ENCODE measurements at regions not wholly inside any gene's neighbourhood (a gene's known extent, or its start where the extent isn't known, plus 50 kb on each side); places are given as distances from the start of the nearest gene placed in this dataset.

GRCh38 chr11:98600103-98600502 lies 420.6 kb upstream of the CNTN5 start:
- no peaks in the 10 kb centered on the region for H3K4me1 ChIP-seq (ENCODE audit: low read length)
- H4K20me1 ChIP-seq (ENCODE audit: insufficient read depth, low read depth, low read length), result no peaks in the 10 kb centered on the region
- H3K27ac ChIP-seq (ENCODE audit: low read length), result no peak overlapping the region
- H3K79me2 ChIP-seq (ENCODE audit: low read length), result no peaks in the 10 kb centered on the region
- no peaks in the 10 kb centered on the region for H3K36me3 ChIP-seq (ENCODE audit: insufficient read depth, low read length)
- no peaks in the 10 kb centered on the region for H3K27me3 ChIP-seq (ENCODE audit: low read length)
- H2AFZ ChIP-seq (ENCODE audit: low read length), result no peak overlapping the region
- H3K9me3 ChIP-seq (ENCODE audit: low read length), result peaks cover 69% of the 10 kb centered on the region
- H3K4me2 ChIP-seq (ENCODE audit: low read depth, low read length, poor library complexity, severe bottlenecking), result no peak overlapping the region
- no peak overlapping the region for H3K4me3 ChIP-seq (ENCODE audit: low read length)
- no peaks in the 10 kb centered on the region for H3K9me2 ChIP-seq (replicated peaks; ENCODE audit: insufficient read depth, low read length)
- H3K9ac ChIP-seq (ENCODE audit: low read length), result no peak overlapping the region
- DNase-seq, result no peak

GRCh38 chr11:98600786-98601773 lies 419.7 kb upstream of the CNTN5 start:
- Histone ChIP-seq H3K9ac (ENCODE audit: low read length) (no peak overlapping the region), H3K36me3 (ENCODE audit: insufficient read depth, low read length) (no peaks in the 10 kb centered on the region), H3K27me3 (ENCODE audit: low read length) (no peaks in the 10 kb centered on the region), H3K27ac (ENCODE audit: low read length) (no peak overlapping the region), H3K9me3 (ENCODE audit: low read length) (peaks cover 68% of the 10 kb centered on the region), H3K4me3 (ENCODE audit: low read length) (no peak overlapping the region), H4K20me1 (ENCODE audit: insufficient read depth, low read depth, low read length) (no peaks in the 10 kb centered on the region), H3K79me2 (ENCODE audit: low read length) (no peaks in the 10 kb centered on the region), H3K4me2 (ENCODE audit: low read depth, low read length, poor library complexity, severe bottlenecking) (no peak overlapping the region), H3K4me1 (ENCODE audit: low read length) (no peaks in the 10 kb centered on the region), H2AFZ (ENCODE audit: low read length) (no peak overlapping the region), H3K9me2 (replicated peaks; ENCODE audit: insufficient read depth, low read length) (no peaks in the 10 kb centered on the region)
- no peak for DNase-seq

GRCh38 chr11:98616098-98616655 lies 404.6 kb upstream of the CNTN5 start:
- Histone ChIP-seq H3K79me2 (ENCODE audit: low read length) (no peaks in the 10 kb centered on the region), H3K9ac (ENCODE audit: low read length) (no peak overlapping the region), H2AFZ (ENCODE audit: low read length) (no peak overlapping the region)

GRCh38 chr11:98621767-98622166 lies 399.0 kb upstream of the CNTN5 start:
- Histone ChIP-seq H3K4me3 (ENCODE audit: low read length) (no peak overlapping the region), H3K9me3 (ENCODE audit: low read length) (peaks cover 83% of the 10 kb centered on the region), H3K36me3 (ENCODE audit: insufficient read depth, low read length) (no peaks in the 10 kb centered on the region), H3K9ac (ENCODE audit: low read length) (no peak overlapping the region), H3K79me2 (ENCODE audit: low read length) (no peaks in the 10 kb centered on the region), H2AFZ (ENCODE audit: low read length) (no peak overlapping the region), H3K9me2 (replicated peaks; ENCODE audit: insufficient read depth, low read length) (no peaks in the 10 kb centered on the region), H3K4me1 (ENCODE audit: low read length) (no peaks in the 10 kb centered on the region), H3K27me3 (ENCODE audit: low read length) (no peaks in the 10 kb centered on the region), H3K27ac (ENCODE audit: low read length) (no peak overlapping the region), H4K20me1 (ENCODE audit: insufficient read depth, low read depth, low read length) (no peaks in the 10 kb centered on the region), H3K4me2 (ENCODE audit: low read depth, low read length, poor library complexity, severe bottlenecking) (no peak overlapping the region)
- DNase-seq, result no peak

More at GRCh38 chr11:98616098-98616655, 404.6 kb upstream of the CNTN5 start:
- Histone ChIP-seq H3K27me3 (ENCODE audit: low read length) (no peaks in the 10 kb centered on the region), H3K4me1 (ENCODE audit: low read length) (no peaks in the 10 kb centered on the region), H3K4me3 (ENCODE audit: low read length) (no peak overlapping the region), H3K9me2 (replicated peaks; ENCODE audit: insufficient read depth, low read length) (no peaks in the 10 kb centered on the region), H3K4me2 (ENCODE audit: low read depth, low read length, poor library complexity, severe bottlenecking) (no peak overlapping the region), H4K20me1 (ENCODE audit: insufficient read depth, low read depth, low read length) (no peaks in the 10 kb centered on the region), H3K9me3 (ENCODE audit: low read length) (peaks cover 79% of the 10 kb centered on the region), H3K36me3 (ENCODE audit: insufficient read depth, low read length) (no peaks in the 10 kb centered on the region), H3K27ac (ENCODE audit: low read length) (no peak overlapping the region)
- no peak for DNase-seq

GRCh38 chr11:98625526-98625925 lies 395.2 kb upstream of the CNTN5 start:
- Histone ChIP-seq H2AFZ (ENCODE audit: low read length) (no peak overlapping the region), H3K36me3 (ENCODE audit: insufficient read depth, low read length) (no peaks in the 10 kb centered on the region), H3K27me3 (ENCODE audit: low read length) (no peaks in the 10 kb centered on the region), H3K4me1 (ENCODE audit: low read length) (no peaks in the 10 kb centered on the region), H3K9ac (ENCODE audit: low read length) (no peak overlapping the region), H3K79me2 (ENCODE audit: low read length) (no peaks in the 10 kb centered on the region), H3K9me3 (ENCODE audit: low read length) (peaks cover 77% of the 10 kb centered on the region), H3K9me2 (replicated peaks; ENCODE audit: insufficient read depth, low read length) (no peaks in the 10 kb centered on the region), H3K27ac (ENCODE audit: low read length) (no peak overlapping the region), H4K20me1 (ENCODE audit: insufficient read depth, low read depth, low read length) (no peaks in the 10 kb centered on the region), H3K4me2 (ENCODE audit: low read depth, low read length, poor library complexity, severe bottlenecking) (no peak overlapping the region), H3K4me3 (ENCODE audit: low read length) (no peak overlapping the region)
- no peak for DNase-seq

GRCh38 chr11:98630736-98631135 lies 390.0 kb upstream of the CNTN5 start:
- H3K27ac ChIP-seq (ENCODE audit: low read length), result no peak overlapping the region
- H3K27me3 ChIP-seq (ENCODE audit: low read length), result no peaks in the 10 kb centered on the region
- no peaks in the 10 kb centered on the region for H3K4me1 ChIP-seq (ENCODE audit: low read length)
- H3K9me2 ChIP-seq (replicated peaks; ENCODE audit: insufficient read depth, low read length), result no peaks in the 10 kb centered on the region
- no peaks in the 10 kb centered on the region for H3K79me2 ChIP-seq (ENCODE audit: low read length)
- H3K9ac ChIP-seq (ENCODE audit: low read length), result no peak overlapping the region
- H3K4me2 ChIP-seq (ENCODE audit: low read depth, low read length, poor library complexity, severe bottlenecking), result no peak overlapping the region
- no peak overlapping the region for H2AFZ ChIP-seq (ENCODE audit: low read length)
- DNase-seq, result no peak
- no peaks in the 10 kb centered on the region for H4K20me1 ChIP-seq (ENCODE audit: insufficient read depth, low read depth, low read length)
- peaks cover 64% of the 10 kb centered on the region for H3K9me3 ChIP-seq (ENCODE audit: low read length)
- H3K36me3 ChIP-seq (ENCODE audit: insufficient read depth, low read length), result no peaks in the 10 kb centered on the region
- no peak overlapping the region for H3K4me3 ChIP-seq (ENCODE audit: low read length)

- no peaks in the 10 kb centered on the region for H3K79me2 ChIP-seq (ENCODE audit: low read length)
- no peaks in the 10 kb centered on the region for H3K4me1 ChIP-seq (ENCODE audit: low read length)
- no peak for DNase-seq
- no peak overlapping the region for H2AFZ ChIP-seq (ENCODE audit: low read length)
- H3K9me2 ChIP-seq (replicated peaks; ENCODE audit: insufficient read depth, low read length), result no peaks in the 10 kb centered on the region
- H3K9me3 ChIP-seq (ENCODE audit: low read length), result peaks cover 72% of the 10 kb centered on the region
- H3K27ac ChIP-seq (ENCODE audit: low read length), result no peak overlapping the region
- no peaks in the 10 kb centered on the region for H3K36me3 ChIP-seq (ENCODE audit: insufficient read depth, low read length)
- no peak overlapping the region for H3K4me2 ChIP-seq (ENCODE audit: low read depth, low read length, poor library complexity, severe bottlenecking)
- no peaks in the 10 kb centered on the region for H3K27me3 ChIP-seq (ENCODE audit: low read length)
- no peaks in the 10 kb centered on the region for H4K20me1 ChIP-seq (ENCODE audit: insufficient read depth, low read depth, low read length)
- no peak overlapping the region for H3K9ac ChIP-seq (ENCODE audit: low read length)
- no peak overlapping the region for H3K4me3 ChIP-seq (ENCODE audit: low read length)
Observed at GRCh38 chr11:98657711-98658110, 363.0 kb upstream of the CNTN5 start.

GRCh38 chr11:98659431-98659830 lies 361.3 kb upstream of the CNTN5 start:
- Histone ChIP-seq H3K4me3 (ENCODE audit: low read length) (no peak overlapping the region), H3K9me2 (replicated peaks; ENCODE audit: insufficient read depth, low read length) (no peaks in the 10 kb centered on the region), H4K20me1 (ENCODE audit: insufficient read depth, low read depth, low read length) (no peaks in the 10 kb centered on the region), H3K9ac (ENCODE audit: low read length) (no peak overlapping the region), H3K4me1 (ENCODE audit: low read length) (no peaks in the 10 kb centered on the region), H3K27ac (ENCODE audit: low read length) (no peak overlapping the region), H3K9me3 (ENCODE audit: low read length) (peaks cover 70% of the 10 kb centered on the region), H3K36me3 (ENCODE audit: insufficient read depth, low read length) (no peaks in the 10 kb centered on the region), H2AFZ (ENCODE audit: low read length) (no peak overlapping the region), H3K27me3 (ENCODE audit: low read length) (no peaks in the 10 kb centered on the region), H3K79me2 (ENCODE audit: low read length) (no peaks in the 10 kb centered on the region), H3K4me2 (ENCODE audit: low read depth, low read length, poor library complexity, severe bottlenecking) (no peak overlapping the region)
- no peak for DNase-seq
